Lung (tissue), 11 donors: ENCODE measurements at regions not wholly inside any gene's neighbourhood (a gene's known extent, or its start where the extent isn't known, plus 50 kb on each side); places are given as distances from the start of the nearest gene placed in this dataset.

Experiments used
- ATAC-seq: fragments of 200-7000 bp; cut with Tn5 transposase; one replicate; pipeline ENCODE4 v1.9.1; 2020; ENCODE audit warnings: moderate number of reproducible peaks; ENCODE audit not compliant: insufficient read depth, low FRiP score
- DNase-seq, 3 donors: peaks; one replicate each; pipeline ENCODE4 v3.0.0-alpha.2; 2013 to 2017
- H3K27ac ChIP-seq, 2 donors: one replicate each; pipeline ENCODE4 v1.5.1; 2013; ENCODE audit warnings: mild to moderate bottlenecking in 2 of 2, moderate library complexity in 2 of 2, control low read depth in 1 of 2, inconsistent platforms in 1 of 2, low read depth in 1 of 2, low read length in 1 of 2
- H3K27me3 ChIP-seq, 3 donors: one replicate each; pipeline ENCODE4 v1.5.1; 2013; ENCODE audit warnings: low read length in 2 of 3; ENCODE audit not compliant: control insufficient read depth in 3 of 3, insufficient read depth in 3 of 3
- H3K36me3 ChIP-seq, 4 donors: one replicate each; pipeline ENCODE4 v1.5.1; 2013; ENCODE audit warnings: low read length in 4 of 4, mild to moderate bottlenecking in 1 of 4, moderate library complexity in 1 of 4; ENCODE audit not compliant: control insufficient read depth in 4 of 4, insufficient read depth in 4 of 4
- H3K4me1 ChIP-seq, 5 donors: one replicate each; pipeline ENCODE4 v1.5.1; 2013; ENCODE audit warnings: low read length in 5 of 5, mild to moderate bottlenecking in 2 of 5, moderate library complexity in 1 of 5; ENCODE audit not compliant: control insufficient read depth in 5 of 5, insufficient read depth in 5 of 5
- H3K4me3 ChIP-seq: one replicate; pipeline ENCODE4 v1.5.1; 2013; ENCODE audit warnings: mild to moderate bottlenecking, control low read depth, moderate library complexity
- H3K9ac ChIP-seq, 2 donors: one replicate each; pipeline ENCODE4 v1.5.1; 2013; ENCODE audit warnings: low read length in 2 of 2, control low read depth in 1 of 2; ENCODE audit not compliant: insufficient read depth in 1 of 2
- H3K9me3 ChIP-seq, 4 donors: one replicate each; pipeline ENCODE4 v1.5.1; 2013; ENCODE audit warnings: low read length in 3 of 4, mild to moderate bottlenecking in 1 of 4, moderate library complexity in 1 of 4; ENCODE audit not compliant: control insufficient read depth in 4 of 4, insufficient read depth in 3 of 4
- CTCF ChIP-seq: IDR thresholded peaks from 2 replicates; pipeline ENCODE4 v1.5.1; 2012; ENCODE audit warnings: mild to moderate bottlenecking; ENCODE audit errors: control extremely low read depth, extremely low read depth
- WGBS, 2 donors: extraction: QIAGEN DNeasy Blood & Tissue Kit; methylation state at CpG; one replicate each; pipeline ENCODE4 v1.1.7; 2013; 5-methylcytosine and 5-hydroxymethylcytosine counted together
- donor health status: control.
- donor health status: control.
- donor health status: Bipolar disorder and iron deficiency.
- donor health status: healthy.
- donor health status: DM: yes; HTN: yes; CAD: no.

GRCh38 chr5:56527174-56527573 lies 288.2 kb upstream of the MAP3K1 start:
- Histone ChIP-seq H3K27me3 (no peaks in the 10 kb centered on the region), H3K27ac (no peak overlapping the region), H3K4me3 (no peak overlapping the region), H3K4me1 (peaks cover 0 to 16% (median 1%) of the 10 kb centered on the region in 5 donors), H3K9me3 (no peaks in the 10 kb centered on the region), H3K36me3 (no peaks in the 10 kb centered on the region), H3K9ac (no peak overlapping the region)
- ATAC-seq: no peak
- 73 to 77% methylated on average over 4 of the region's 4 CpGs for WGBS, 2 donors
- no peak for TF ChIP-seq CTCF
- DNase-seq: no peak

GRCh38 chr5:56525113-56525512 lies 290.2 kb upstream of the MAP3K1 start:
- 72 to 87% methylated on average over 3 of the region's 3 CpGs for WGBS, 2 donors
- no peak overlapping the region for H3K27ac ChIP-seq

DNA sequence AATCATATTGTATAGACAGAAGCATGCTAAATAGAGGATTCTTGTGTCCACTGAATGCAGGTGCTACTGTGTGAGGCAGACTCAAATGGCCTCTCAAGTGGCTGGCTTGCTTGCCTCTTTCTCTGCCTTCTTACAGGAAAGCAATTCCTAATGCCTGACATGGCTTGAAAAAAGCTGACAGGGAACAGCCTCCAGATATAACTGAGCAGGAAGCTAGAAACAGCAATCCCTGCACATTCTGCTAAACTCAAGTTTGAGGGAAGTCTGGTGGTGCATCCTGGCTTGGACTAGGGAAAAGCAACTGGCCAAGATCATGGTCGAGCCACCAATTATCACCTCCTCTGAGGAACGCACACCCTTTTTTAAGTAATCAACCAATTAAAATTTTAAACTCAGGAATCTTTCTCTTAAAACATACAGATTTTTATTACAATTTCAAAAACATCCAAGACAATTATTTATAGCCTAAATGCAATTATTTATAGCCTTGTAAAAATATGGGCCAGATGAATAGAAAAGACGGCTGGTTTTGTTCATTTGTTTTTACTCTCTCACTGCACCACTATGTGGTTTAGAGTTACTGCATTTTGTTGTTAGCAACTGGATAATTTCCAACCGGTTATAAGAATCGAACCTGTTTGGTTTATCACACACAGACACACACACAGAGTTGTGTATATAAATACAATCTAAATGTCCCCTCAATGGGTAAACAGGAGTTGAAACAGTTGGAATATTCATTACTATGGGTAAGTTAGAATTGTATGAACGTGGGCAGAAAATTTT lies 290.9 kb upstream of the ANKRD55 start:
- no peak overlapping the region for H3K9ac ChIP-seq
- peak in 2 of 3 donors; percentile 64 to 77 for DNase-seq
- peaks cover 0 to 22% (median 3%) of the 10 kb centered on the region in 5 donors for H3K4me1 ChIP-seq

More at GRCh38 chr5:56525113-56525512, 290.2 kb upstream of the MAP3K1 start:
- no peaks in the 10 kb centered on the region for H3K27me3 ChIP-seq
- no peak overlapping the region for H3K9ac ChIP-seq
- H3K4me1 ChIP-seq: peaks cover 0 to 20% (median 3%) of the 10 kb centered on the region in 5 donors
- H3K9me3 ChIP-seq: no peaks in the 10 kb centered on the region
- no peaks in the 10 kb centered on the region for H3K36me3 ChIP-seq
- ATAC-seq (no peak), DNase-seq (no peak)
- no peak overlapping the region for H3K4me3 ChIP-seq
- no peak for TF ChIP-seq CTCF

More for the DNA sequence above, 290.9 kb upstream of the ANKRD55 start:
- Histone ChIP-seq H3K9me3 (no peaks in the 10 kb centered on the region), H3K27ac (no peak overlapping the region), H3K27me3 (no peaks in the 10 kb centered on the region), H3K4me3 (no peak overlapping the region), H3K36me3 (no peaks in the 10 kb centered on the region)
- no peak for ATAC-seq
- no peak for TF ChIP-seq CTCF
- 58 to 84% methylated on average over 6 of the region's 6 CpGs for WGBS, 2 donors
